ENCODE measurements at regions not wholly inside any gene's neighbourhood (a gene's known extent, or its start where the extent isn't known, plus 50 kb on each side); places are given as distances from the start of the nearest gene placed in this dataset.

DNA sequence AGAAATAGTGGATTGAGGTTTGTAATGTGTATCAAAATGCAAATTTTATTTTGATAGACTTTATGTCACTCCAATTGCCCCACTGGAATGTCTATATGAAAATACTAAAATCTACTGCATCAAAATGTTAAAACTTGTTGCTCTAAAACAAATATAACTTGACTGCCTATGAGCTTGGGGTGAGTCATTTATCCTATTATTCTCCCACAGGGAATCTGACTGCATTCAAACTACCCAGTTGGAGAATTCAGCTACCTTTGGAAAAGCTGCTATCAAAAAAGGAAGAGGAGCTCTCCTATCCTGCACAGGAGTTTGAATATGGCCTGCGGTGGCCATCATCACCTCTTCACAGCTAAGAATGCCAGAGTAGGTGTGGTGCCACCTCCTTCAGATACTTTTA, 173.1 kb downstream of the KLHL28 start:
- POLR2A ChIA-PET, result no interaction called here
- WGBS (ENCODE audit: missing lambda C conversion rate), result 88% methylated on average over 1 of the region's 1 CpG
- TF ChIP-seq FOXS1 (CRISPR knock-in tag; IDR thresholded peaks at IDR 0.05), result no peak
- TF ChIP-seq NR3C1 (IDR thresholded peaks at IDR 0.05), result no peak
- TF ChIP-seq, protein P1, sequence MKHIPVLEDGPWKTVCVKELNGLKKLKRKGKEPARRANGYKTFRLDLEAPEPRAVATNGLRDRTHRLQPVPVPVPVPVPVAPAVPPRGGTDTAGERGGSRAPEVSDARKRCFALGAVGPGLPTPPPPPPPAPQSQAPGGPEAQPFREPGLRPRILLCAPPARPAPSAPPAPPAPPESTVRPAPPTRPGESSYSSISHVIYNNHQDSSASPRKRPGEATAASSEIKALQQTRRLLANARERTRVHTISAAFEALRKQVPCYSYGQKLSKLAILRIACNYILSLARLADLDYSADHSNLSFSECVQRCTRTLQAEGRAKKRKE (CRISPR knock-in tag; IDR thresholded peaks at IDR 0.05; ENCODE audit: low read depth), result no peak
- no peak for TF ChIP-seq CBX2 (IDR thresholded peaks at IDR 0.05; ENCODE audit: borderline replicate concordance, low read depth)
- TF ChIP-seq NFE2L2 (conservative IDR thresholded peaks at IDR 0.05; ENCODE audit: low read length), result no peak
- TF ChIP-seq SMC3 (IDR thresholded peaks at IDR 0.05), result no peak
- no peak for TF ChIP-seq USF2 (IDR thresholded peaks at IDR 0.05)
- TF ChIP-seq, protein P2, sequence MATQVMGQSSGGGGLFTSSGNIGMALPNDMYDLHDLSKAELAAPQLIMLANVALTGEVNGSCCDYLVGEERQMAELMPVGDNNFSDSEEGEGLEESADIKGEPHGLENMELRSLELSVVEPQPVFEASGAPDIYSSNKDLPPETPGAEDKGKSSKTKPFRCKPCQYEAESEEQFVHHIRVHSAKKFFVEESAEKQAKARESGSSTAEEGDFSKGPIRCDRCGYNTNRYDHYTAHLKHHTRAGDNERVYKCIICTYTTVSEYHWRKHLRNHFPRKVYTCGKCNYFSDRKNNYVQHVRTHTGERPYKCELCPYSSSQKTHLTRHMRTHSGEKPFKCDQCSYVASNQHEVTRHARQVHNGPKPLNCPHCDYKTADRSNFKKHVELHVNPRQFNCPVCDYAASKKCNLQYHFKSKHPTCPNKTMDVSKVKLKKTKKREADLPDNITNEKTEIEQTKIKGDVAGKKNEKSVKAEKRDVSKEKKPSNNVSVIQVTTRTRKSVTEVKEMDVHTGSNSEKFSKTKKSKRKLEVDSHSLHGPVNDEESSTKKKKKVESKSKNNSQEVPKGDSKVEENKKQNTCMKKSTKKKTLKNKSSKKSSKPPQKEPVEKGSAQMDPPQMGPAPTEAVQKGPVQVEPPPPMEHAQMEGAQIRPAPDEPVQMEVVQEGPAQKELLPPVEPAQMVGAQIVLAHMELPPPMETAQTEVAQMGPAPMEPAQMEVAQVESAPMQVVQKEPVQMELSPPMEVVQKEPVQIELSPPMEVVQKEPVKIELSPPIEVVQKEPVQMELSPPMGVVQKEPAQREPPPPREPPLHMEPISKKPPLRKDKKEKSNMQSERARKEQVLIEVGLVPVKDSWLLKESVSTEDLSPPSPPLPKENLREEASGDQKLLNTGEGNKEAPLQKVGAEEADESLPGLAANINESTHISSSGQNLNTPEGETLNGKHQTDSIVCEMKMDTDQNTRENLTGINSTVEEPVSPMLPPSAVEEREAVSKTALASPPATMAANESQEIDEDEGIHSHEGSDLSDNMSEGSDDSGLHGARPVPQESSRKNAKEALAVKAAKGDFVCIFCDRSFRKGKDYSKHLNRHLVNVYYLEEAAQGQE (IDR thresholded peaks at IDR 0.05), result no peak
- no peak for TF ChIP-seq RARB (CRISPR knock-in tag; IDR thresholded peaks at IDR 0.05)

DNA sequence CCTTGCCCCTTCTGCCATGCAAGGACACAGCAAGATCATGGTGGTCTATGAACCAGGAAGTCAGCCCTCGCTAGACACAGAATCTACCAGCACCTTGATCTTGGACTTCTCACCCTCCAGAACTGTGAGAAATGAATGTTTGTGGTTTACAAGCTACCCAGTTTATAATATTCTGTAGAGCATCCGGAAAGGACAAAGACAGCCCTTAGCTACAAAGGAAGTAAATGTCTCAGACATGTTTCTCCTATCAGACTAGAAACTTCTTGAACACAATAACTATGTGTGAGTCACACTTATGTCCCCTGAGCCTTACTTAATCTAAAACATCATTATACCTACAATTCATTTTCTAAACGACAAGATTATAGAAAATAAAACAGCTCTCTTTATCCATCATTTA, 176.7 kb downstream of the KLHL28 start:
- no peak overlapping the region for H3K4me3 ChIP-seq
- WGBS (ENCODE audit: missing lambda C conversion rate), result 26% methylated on average over 3 of the region's 3 CpGs
- no peaks in the 10 kb centered on the region for H3K4me1 ChIP-seq
- ChIA-PET CTCF (no interaction called here), POLR2A (no interaction called here)
- FAIRE-seq (no peak), ATAC-seq (no peak), DNase-seq (ENCODE audit: low read depth in 1 of 2, low spot score in 1 of 2) (no peak)
- TF ChIP-seq NPAS2 (CRISPR knock-in tag; IDR thresholded peaks at IDR 0.05; ENCODE audit: borderline replicate concordance), result no peak
- TF ChIP-seq EP300 (IDR thresholded peaks at IDR 0.05), result no peak
- TF ChIP-seq EHF (CRISPR knock-in tag; IDR thresholded peaks at IDR 0.05), result no peak
- no peak for TF ChIP-seq EHMT2 (IDR thresholded peaks at IDR 0.05; ENCODE audit: low read depth)
- no peak for TF ChIP-seq MAZ (IDR thresholded peaks at IDR 0.05; ENCODE audit: borderline replicate concordance, low read depth, low read length)
- no peak for TF ChIP-seq ZFP36 (IDR thresholded peaks at IDR 0.05; ENCODE audit: borderline replicate concordance, partially characterized antibody)
- no peak for TF ChIP-seq TP53 (CRISPR knock-in tag; IDR thresholded peaks at IDR 0.05)
- no peak for TF ChIP-seq RAD21 (conservative IDR thresholded peaks at IDR 0.05 in 1 of 2, IDR thresholded peaks at IDR 0.05 in 1 of 2)
- TF ChIP-seq JUN (IDR thresholded peaks at IDR 0.05), result no peak
- TF ChIP-seq ZC3H11A (IDR thresholded peaks at IDR 0.05), result no peak
- no peak for TF ChIP-seq FOSB (CRISPR knock-in tag; IDR thresholded peaks at IDR 0.05)
- TF ChIP-seq HDAC2 (IDR thresholded peaks at IDR 0.05), result no peak
- no peak for TF ChIP-seq FOSL2 (IDR thresholded peaks at IDR 0.05)
- TF ChIP-seq FOSL2 (CRISPR knock-in tag; IDR thresholded peaks at IDR 0.05), result no peak
- no peak for TF ChIP-seq PHF8 (IDR thresholded peaks at IDR 0.05; ENCODE audit: borderline replicate concordance, low read depth)
- no peak for TF ChIP-seq KDM5A (IDR thresholded peaks at IDR 0.05)
- TF ChIP-seq SREBF2 (IDR thresholded peaks at IDR 0.05), result no peak
- no peak for TF ChIP-seq HEYL (CRISPR knock-in tag; IDR thresholded peaks at IDR 0.05)
- no peak for TF ChIP-seq TFCP2L1 (CRISPR knock-in tag; IDR thresholded peaks at IDR 0.05)
- no peaks in the 10 kb centered on the region for H3K9me3 ChIP-seq
- H3K27ac ChIP-seq, result no peak overlapping the region
- H3K4me2 ChIP-seq, result no peak overlapping the region

More for the DNA sequence above, 173.1 kb downstream of the KLHL28 start:
- DNase-seq (ENCODE audit: low read depth in 1 of 2, low spot score in 1 of 2) (no peak), FAIRE-seq (no peak), ATAC-seq (no peak)
- no peak overlapping the region for H3K27ac ChIP-seq
- no peak overlapping the region for H3K4me3 ChIP-seq
- no peaks in the 10 kb centered on the region for H3K9me3 ChIP-seq
- H3K4me2 ChIP-seq, result no peak overlapping the region
- CTCF ChIA-PET, result no interaction called here
- H3K4me1 ChIP-seq, result no peaks in the 10 kb centered on the region
